IMR-90 (cell line): ENCODE measurements at regions not wholly inside any gene's neighbourhood (a gene's known extent, or its start where the extent isn't known, plus 50 kb on each side); places are given as distances from the start of the nearest gene placed in this dataset.

ENCODE experiments used
- ATAC-seq: fragments of 200-7000 bp; cut with Tn5 transposase; 2 replicates; pipeline ENCODE4 v1.9.1; 2020; ENCODE audit warnings: low read depth, mild to moderate bottlenecking, moderate library complexity
- BruUV-seq: library from RNA; stranded (reverse); fragments of 400-500 nt; replicated peaks from 2 replicates; lab custom pipeline; 2021; lab: Mats Ljungman, UMichigan
- CTCF ChIA-PET: fragments of 300-600 bp; formaldehyde crosslinking; extraction: SDS; loops from one replicate; lab custom pipeline; 2021; ENCODE audit warnings: antibody characterized with exemption; lab: Yijun Ruan, JAX
- POLR2A ChIA-PET: fragments of 300-600 bp; sonication (Branson Sonifier 250); formaldehyde crosslinking; loops from one replicate; lab custom pipeline; 2022; ENCODE audit warnings: antibody characterized with exemption; ENCODE audit not compliant: unreplicated experiment; lab: Charles Lee
- DNase-seq: peaks from one replicate; pipeline ENCODE4 v3.0.0; 2013
- H2AFZ ChIP-seq: replicated peaks from 2 replicates; pipeline ENCODE3; 2013; ENCODE audit warnings: low read length, mild to moderate bottlenecking; ENCODE audit not compliant: poor library complexity
- H2AK5ac ChIP-seq: 2 replicates; pipeline ENCODE4 v1.6.1; 2013; ENCODE audit warnings: low read depth, low read length, inconsistent platforms
- H2AK9ac ChIP-seq: replicated peaks from 2 replicates; pipeline ENCODE3; 2013; ENCODE audit warnings: mild to moderate bottlenecking, low read depth, low read length, moderate library complexity; ENCODE audit not compliant: poor library complexity
- H2BK120ac ChIP-seq: 2 replicates; pipeline ENCODE4 v1.6.1; 2013; ENCODE audit warnings: low read depth, low read length, inconsistent platforms
- H2BK15ac ChIP-seq: 3 replicates; pipeline ENCODE4 v1.6.1; 2013; ENCODE audit warnings: low read depth, low read length, inconsistent platforms
- H2BK20ac ChIP-seq: 2 replicates; pipeline ENCODE4 v1.6.1; 2013; ENCODE audit warnings: low read depth, mild to moderate bottlenecking, inconsistent platforms, low read length, moderate library complexity
- H2BK5ac ChIP-seq: 2 replicates; pipeline ENCODE4 v1.6.1; 2013; ENCODE audit warnings: mild to moderate bottlenecking, low read depth, low read length, inconsistent platforms; ENCODE audit not compliant: poor library complexity, severe bottlenecking
- H3K14ac ChIP-seq: replicated peaks from 2 replicates; pipeline ENCODE4 v1.6.1; 2013; ENCODE audit warnings: low read depth, low read length, inconsistent platforms
- H3K18ac ChIP-seq: 2 replicates; pipeline ENCODE4 v1.6.1; 2013; ENCODE audit warnings: low read depth, low read length, control low read depth
- H3K23ac ChIP-seq: 2 replicates; pipeline ENCODE4 v1.6.1; 2013; ENCODE audit warnings: low read depth, low read length, inconsistent platforms
- H3K27ac ChIP-seq: 2 replicates; pipeline ENCODE4 v1.5.1; 2013; ENCODE audit warnings: mild to moderate bottlenecking, control low read depth, low read length; ENCODE audit not compliant: insufficient read depth
- H3K27me3 ChIP-seq: 2 replicates; pipeline ENCODE4 v1.6.1; 2013; ENCODE audit warnings: low read length; ENCODE audit not compliant: control insufficient read depth, insufficient read depth
- H3K36me3 ChIP-seq: 2 replicates; pipeline ENCODE4 v1.6.1; 2013; ENCODE audit warnings: low read length, mixed read lengths; ENCODE audit not compliant: control insufficient read depth, insufficient read depth
- H3K4ac ChIP-seq: 2 replicates; pipeline ENCODE4 v1.6.1; 2013; ENCODE audit warnings: low read depth, low read length, inconsistent platforms
- H3K4me1 ChIP-seq: 2 replicates; pipeline ENCODE4 v1.6.1; 2013; ENCODE audit warnings: low read length, mixed read lengths; ENCODE audit not compliant: control insufficient read depth, insufficient read depth
- H3K4me2 ChIP-seq: 2 replicates; pipeline ENCODE4 v1.6.1; 2013; ENCODE audit warnings: low read depth, mild to moderate bottlenecking, control low read depth, low read length, moderate library complexity
- H3K4me3 ChIP-seq: 2 replicates; pipeline ENCODE4 v1.5.1; 2013; ENCODE audit warnings: low read depth, mild to moderate bottlenecking, control low read depth, low read length, moderate library complexity; ENCODE audit not compliant: insufficient read depth
- H3K56ac ChIP-seq: 2 replicates; pipeline ENCODE4 v1.6.1; 2013; ENCODE audit warnings: low read length, inconsistent platforms; ENCODE audit not compliant: insufficient read depth; ENCODE audit errors: extremely low read depth
- H3K79me1 ChIP-seq, 2 experiments: 2 replicates each; pipeline ENCODE4 v1.6.1; 2013; ENCODE audit warnings: low read length in 2 of 2, inconsistent platforms in 1 of 2, low read depth in 1 of 2
- H3K9ac ChIP-seq: 2 replicates; pipeline ENCODE4 v1.6.1; 2013; ENCODE audit warnings: low read depth, low read length, control low read depth
- H3K9me1 ChIP-seq: 2 replicates; pipeline ENCODE4 v1.6.1; 2013; ENCODE audit warnings: low read length, inconsistent platforms; ENCODE audit not compliant: insufficient read depth
- H3K9me3 ChIP-seq: 2 replicates; pipeline ENCODE4 v1.6.1; 2013; ENCODE audit warnings: low read length; ENCODE audit not compliant: control insufficient read depth, insufficient read depth
- H4K20me1 ChIP-seq: 2 replicates; pipeline ENCODE4 v1.6.1; 2013; ENCODE audit warnings: low read length, inconsistent platforms; ENCODE audit not compliant: insufficient read depth
- H4K5ac ChIP-seq: 2 replicates; pipeline ENCODE4 v1.6.1; 2013; ENCODE audit warnings: mild to moderate bottlenecking, low read depth, low read length, control low read depth
- H4K8ac ChIP-seq, 2 experiments: 2 replicates each; pipeline ENCODE4 v1.6.1; 2013; ENCODE audit warnings: low read depth in 2 of 2, low read length in 2 of 2, control low read depth in 1 of 2, inconsistent platforms in 1 of 2
- H4K91ac ChIP-seq: 2 replicates; pipeline ENCODE4 v1.6.1; 2013; ENCODE audit warnings: low read depth, low read length, inconsistent platforms; ENCODE audit not compliant: insufficient read depth
- ELK1 ChIP-seq: fragments of 150-350 bp; IDR thresholded peaks from 2 replicates; pipeline ENCODE4 v1.6.1; 2016; ENCODE audit warnings: low read depth, mild to moderate bottlenecking, low read length, moderate library complexity, borderline replicate concordance
- FOS ChIP-seq: fragments of 150-350 bp; IDR thresholded peaks from 2 replicates; pipeline ENCODE4 v1.6.1; 2016; ENCODE audit warnings: low read depth, low read length
- MAFK ChIP-seq: IDR thresholded peaks from 2 replicates; pipeline ENCODE4 v1.6.1; 2012; ENCODE audit warnings: low read depth, low read length, improper control_type of control experiment
- MXI1 ChIP-seq: IDR thresholded peaks from 2 replicates; pipeline ENCODE4 v1.6.1; 2012; ENCODE audit warnings: low read depth, mild to moderate bottlenecking, low read length, moderate library complexity, borderline replicate concordance
- NFE2L2 ChIP-seq: fragments of 150-350 bp; IDR thresholded peaks from 2 replicates; pipeline ENCODE4 v1.6.1; 2016; ENCODE audit warnings: low read depth, mild to moderate bottlenecking, low read length
- RAD21 ChIP-seq: IDR thresholded peaks from 2 replicates; pipeline ENCODE4 v1.6.1; 2012; ENCODE audit warnings: low read length, improper control_type of control experiment
- RFX5 ChIP-seq: IDR thresholded peaks from 2 replicates; pipeline ENCODE4 v1.8.0; 2012; ENCODE audit warnings: low read depth, mild to moderate bottlenecking, low read length, moderate library complexity
- USF2 ChIP-seq: fragments of 150-350 bp; IDR thresholded peaks from 2 replicates; pipeline ENCODE4 v1.6.1; 2017; ENCODE audit warnings: mild to moderate bottlenecking, antibody characterized with exemption, low read length, low read depth
- WGBS, 2 experiments: methylation state at CpG; one replicate each; pipeline versions ENCODE4 v1.1.5 to v1.1.7; 2013; ENCODE audit warnings: missing lambda C conversion rate in 2 of 2; ENCODE audit not compliant: insufficient read length in 1 of 2; ENCODE audit errors: extremely low coverage in 2 of 2; 5-methylcytosine and 5-hydroxymethylcytosine counted together
- dilution Hi-C: fragments of 300-500 bp; cut with HindIII; formaldehyde crosslinking; loops from one replicate; pipeline ENCODE4 v1.14.3; 2018; ENCODE audit warnings: low sequenced_read_pairs; ENCODE audit not compliant: unreplicated experiment
- in situ Hi-C: fragments of 300-500 bp; cut with MboI; formaldehyde crosslinking; loops from 3 replicates; pipeline ENCODE4 v1.14.3; 2019; ENCODE audit warnings: low sequenced_read_pairs, inconsistent platforms, mixed read lengths
- intact Hi-C: fragments of 100-400 bp; cut with micrococcal nuclease; formaldehyde crosslinking; loops from 2 replicates; pipeline ENCODE4 v1.10.0; 2022

- Histone ChIP-seq H3K9me1 (no peaks in the 10 kb centered on the region), H3K18ac (no peak overlapping the region), H3K36me3 (no peaks in the 10 kb centered on the region), H3K4me2 (no peak overlapping the region), H4K8ac (no peak overlapping the region), H3K56ac (no peak overlapping the region), H3K9ac (no peak overlapping the region), H2AK5ac (no peak overlapping the region), H3K27me3 (no peaks in the 10 kb centered on the region), H2AK9ac (no peak overlapping the region), H3K23ac (no peak overlapping the region), H4K5ac (no peak overlapping the region), H2BK5ac (no peak overlapping the region), H2BK120ac (no peak overlapping the region), H4K20me1 (no peaks in the 10 kb centered on the region), H3K4me3 (no peak overlapping the region), H3K4ac (no peak overlapping the region), H3K4me1 (no peaks in the 10 kb centered on the region), H3K14ac (no peak overlapping the region), H3K79me1 (no peaks in the 10 kb centered on the region), H2BK15ac (no peak overlapping the region), H2BK20ac (no peak overlapping the region), H4K91ac (no peak overlapping the region), H3K9me3 (no peaks in the 10 kb centered on the region; the same call in 1 of the 2 replicates), H3K27ac (no peak overlapping the region), H2AFZ (no peak overlapping the region)
- ChIA-PET CTCF (interaction anchor here (0.6 kb wide), 1 partner anchor 103 kb away, joined by 4 read pairs; no protein-coding TSS in a partner anchor), POLR2A (no interaction called here)
- no CpG with 5 or more reads among the region's 2 CpGs for WGBS, 2 experiments
- no peak for ATAC-seq
- no peak for DNase-seq
- no TSS peak for BruUV-seq
- intact Hi-C loops = no loop called here
- dilution Hi-C loops = no loop called here
- in situ Hi-C loops = no loop called here
- TF ChIP-seq RAD21 (no peak), NFE2L2 (no peak), MAFK (no peak), RFX5 (no peak), MXI1 (no peak), USF2 (no peak), FOS (no peak), ELK1 (no peak)
Measured at GRCh38 chr6:103798166-103798565, 1061.6 kb downstream of the HACE1 start.
